SU-DHL-6 (cell line): ENCODE measurements at regions not wholly inside any gene's neighbourhood (a gene's known extent, or its start where the extent isn't known, plus 50 kb on each side); places are given as distances from the start of the nearest gene placed in this dataset.
"Not testable (repeated sequence)": the region's sequence is repeated elsewhere in the genome, so short reads cannot be mapped to it uniquely, and the experiment has no call there.

Experiments used
- H2AFZ ChIP-seq: fragments of 200-600 bp; sonication (generic); 2 replicates; pipeline ENCODE4 v1.6.1; 2014; ENCODE audit warnings: low read depth, mild to moderate bottlenecking, moderate library complexity, mixed read lengths, antibody characterized with exemption, low read length; ENCODE audit not compliant: severe bottlenecking
- H3F3A ChIP-seq: fragments of 200-600 bp; shearing (Covaris generic); 2 replicates; pipeline ENCODE4 v1.6.0; 2016; ENCODE audit warnings: antibody characterized with exemption, mild to moderate bottlenecking; ENCODE audit not compliant: insufficient read depth
- H3K27ac ChIP-seq: fragments of 200-600 bp; sonication (generic); 2 replicates; pipeline ENCODE4 v1.5.1; 2016; ENCODE audit warnings: low read depth, mild to moderate bottlenecking, low read length, moderate library complexity, mixed read lengths
- H3K27me3 ChIP-seq: fragments of 200-600 bp; sonication (generic), shearing (Covaris generic); 2 replicates; pipeline ENCODE4 v1.6.0; 2014; ENCODE audit warnings: mild to moderate bottlenecking, low read length
- H3K36me3 ChIP-seq: fragments of 200-600 bp; sonication (generic); 2 replicates; pipeline ENCODE4 v1.6.1; 2014; ENCODE audit warnings: mild to moderate bottlenecking, low read length, mixed read lengths
- H3K4me2 ChIP-seq: fragments of 300-600, 200-600 bp; shearing (Covaris generic), sonication (generic); 2 replicates; pipeline ENCODE4 v1.6.0; 2014; ENCODE audit warnings: low read length, low read depth, mild to moderate bottlenecking; ENCODE audit not compliant: poor library complexity, severe bottlenecking
- H3K4me3 ChIP-seq: fragments of 200-600 bp; sonication (generic); 2 replicates; pipeline ENCODE4 v1.5.1; 2014; ENCODE audit warnings: antibody characterized with exemption, low read length, mild to moderate bottlenecking, mixed read lengths; ENCODE audit not compliant: insufficient read depth, poor library complexity, severe bottlenecking
- H3K79me2 ChIP-seq: fragments of 200-600 bp; sonication (generic); 2 replicates; pipeline ENCODE4 v1.6.1; 2014; ENCODE audit warnings: mild to moderate bottlenecking, low read length, moderate library complexity; ENCODE audit not compliant: insufficient read depth
- H3K9ac ChIP-seq: fragments of 200-600 bp; sonication (generic); 2 replicates; pipeline ENCODE4 v1.7.0; 2014; ENCODE audit warnings: mild to moderate bottlenecking, low read length
- H3K9me2 ChIP-seq: fragments of 200-600 bp; sonication (generic); replicated peaks from 2 replicates; pipeline ENCODE4 v1.6.1; 2014; ENCODE audit warnings: low read length; ENCODE audit not compliant: insufficient read depth
- H3K9me3 ChIP-seq: fragments of 200-600 bp; sonication (generic); 2 replicates; pipeline ENCODE4 v1.6.1; 2014; ENCODE audit warnings: low read length, mixed read lengths; ENCODE audit not compliant: insufficient read depth
- H4K20me1 ChIP-seq: fragments of 200-600 bp; sonication (generic); 2 replicates; pipeline ENCODE4 v1.6.1; 2014; ENCODE audit warnings: low read depth, mild to moderate bottlenecking, antibody characterized with exemption, low read length, moderate library complexity, mixed read lengths
- CTCF ChIP-seq: fragments of 200-600 bp; sonication (generic); IDR thresholded peaks from one replicate; pipeline ENCODE4 v1.5.1; 2017; ENCODE audit warnings: antibody characterized with exemption, mild to moderate bottlenecking, low read length, moderate library complexity; ENCODE audit not compliant: insufficient read depth, poor library complexity, severe bottlenecking
- EZH2phosphoT487 ChIP-seq: fragments of 200-600 bp; sonication (generic), shearing (Covaris generic); conservative IDR thresholded peaks from 2 replicates; pipeline ENCODE4 v1.6.1; 2018; ENCODE audit warnings: mild to moderate bottlenecking, antibody characterized with exemption, low read length, moderate library complexity, mixed read lengths

DNA sequence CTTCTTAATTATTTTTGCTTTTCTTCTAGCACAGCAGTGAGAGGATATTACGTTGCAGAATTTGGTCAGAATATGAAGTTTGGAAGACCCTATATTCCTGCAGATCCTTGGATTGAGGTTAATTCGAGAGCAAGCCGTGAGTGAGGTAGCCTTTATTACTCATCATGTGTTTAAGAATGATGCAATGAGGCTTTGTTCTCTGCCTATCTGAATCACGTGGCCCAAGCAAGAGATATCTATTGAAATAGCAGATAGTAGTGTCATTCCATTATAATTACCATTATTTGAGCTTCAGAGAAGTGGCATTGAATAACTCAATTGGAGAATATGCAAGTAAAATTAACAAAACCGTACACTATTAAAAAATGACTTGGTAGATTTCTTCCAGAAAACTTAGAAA, 641.1 kb downstream of the TMEM182 start:
- Histone ChIP-seq H3K9me2 (no peaks in the 10 kb centered on the region), H4K20me1 (no peaks in the 10 kb centered on the region), H3K36me3 (no peaks in the 10 kb centered on the region), H2AFZ (no peak overlapping the region), H3K9ac (no peak overlapping the region), H3K27me3 (no peaks in the 10 kb centered on the region), H3K9me3 (no peaks in the 10 kb centered on the region), H3K4me2 (no peak overlapping the region), H3K79me2 (no peaks in the 10 kb centered on the region), H3K27ac (no peak overlapping the region), H3K4me3 (no peak overlapping the region), H3F3A (no peaks in the 10 kb centered on the region)
- no peak for TF ChIP-seq EZH2phosphoT487
- no peak for TF ChIP-seq CTCF

DNA sequence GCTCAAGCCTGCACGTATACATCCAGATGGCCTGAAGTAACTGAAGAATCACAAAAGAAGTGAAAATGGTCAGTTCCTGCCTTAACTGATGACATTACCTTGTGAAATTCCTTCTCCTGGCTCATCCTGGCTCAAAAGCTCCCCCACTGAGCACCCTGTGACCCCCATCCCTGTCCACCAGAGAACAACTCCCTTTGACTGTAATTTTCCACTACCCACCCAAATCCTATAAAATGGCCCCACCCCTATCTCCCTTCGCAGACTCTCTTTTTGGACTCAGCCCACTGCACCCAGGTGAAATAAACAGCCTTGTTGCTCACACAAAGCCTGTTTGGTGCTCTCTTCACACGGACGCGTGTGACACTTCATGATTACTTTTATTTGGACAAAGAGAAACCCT, 641.6 kb downstream of the TMEM182 start:
- H3F3A ChIP-seq, H4K20me1 ChIP-seq, H3K27ac ChIP-seq, H3K9me3 ChIP-seq, H3K27me3 ChIP-seq, H2AFZ ChIP-seq, H3K4me3 ChIP-seq, H3K9me2 ChIP-seq, H3K9ac ChIP-seq, H3K79me2 ChIP-seq, H3K4me2 ChIP-seq, H3K36me3 ChIP-seq: not testable (repeated sequence)

DNA sequence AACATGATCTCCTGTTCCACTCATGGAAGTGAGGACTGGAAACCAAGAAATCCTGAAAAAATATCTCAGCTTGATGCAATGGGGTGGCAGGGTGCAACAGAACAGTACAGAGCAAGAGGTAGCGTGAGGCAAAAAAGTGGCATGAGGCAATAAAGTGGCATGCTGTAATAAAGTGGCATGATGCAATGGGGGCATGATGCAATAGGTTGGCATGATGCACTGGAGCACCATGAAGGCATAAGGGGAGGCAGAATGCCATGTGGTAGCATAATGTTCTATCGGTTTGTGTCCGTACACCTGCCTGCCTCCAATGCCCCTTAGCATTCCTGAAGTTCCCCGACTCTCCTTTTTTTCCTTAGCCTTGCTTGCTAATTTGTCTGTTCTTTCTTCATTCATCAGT, 648.4 kb downstream of the TMEM182 start:
- no peaks in the 10 kb centered on the region for H3F3A ChIP-seq

GRCh38 chr2:103419506-103419905, 657.7 kb downstream of the TMEM182 start:
- no peak overlapping the region for H3K27ac ChIP-seq
- H3K36me3 ChIP-seq, result no peaks in the 10 kb centered on the region
- H4K20me1 ChIP-seq, result no peaks in the 10 kb centered on the region
- H3F3A ChIP-seq, result no peaks in the 10 kb centered on the region
- no peak overlapping the region for H3K4me2 ChIP-seq
- H3K9me3 ChIP-seq, result no peaks in the 10 kb centered on the region
- H3K79me2 ChIP-seq, result no peaks in the 10 kb centered on the region
- H3K4me3 ChIP-seq, result no peak overlapping the region
- H2AFZ ChIP-seq, result no peak overlapping the region
- no peak for TF ChIP-seq CTCF
- no peak for TF ChIP-seq EZH2phosphoT487
- H3K27me3 ChIP-seq, result no peaks in the 10 kb centered on the region
- H3K9me2 ChIP-seq, result no peaks in the 10 kb centered on the region
- no peak overlapping the region for H3K9ac ChIP-seq

More for the DNA sequence above, 648.4 kb downstream of the TMEM182 start:
- Histone ChIP-seq H3K9me2 (no peaks in the 10 kb centered on the region), H3K9ac (no peak overlapping the region), H3K79me2 (no peaks in the 10 kb centered on the region), H3K4me3 (no peak overlapping the region), H3K27ac (no peak overlapping the region), H4K20me1 (no peaks in the 10 kb centered on the region), H3K27me3 (no peaks in the 10 kb centered on the region), H3K36me3 (no peaks in the 10 kb centered on the region), H2AFZ (no peak overlapping the region), H3K9me3 (no peaks in the 10 kb centered on the region), H3K4me2 (no peak overlapping the region)
- no peak for TF ChIP-seq CTCF
